Hematopoietic multipotent progenitor cell treated with erythropoietin and hydrocortisone succinate and interleukin-3 and kit ligand, for 4 days (in vitro differentiated cells): ENCODE measurements at regions not wholly inside any gene's neighbourhood (a gene's known extent, or its start where the extent isn't known, plus 50 kb on each side); places are given as distances from the start of the nearest gene placed in this dataset.

ENCODE experiments used
- DNase-seq: peaks from one replicate; pipeline ENCODE4 v3.0.0-alpha.2; 2015

DNA sequence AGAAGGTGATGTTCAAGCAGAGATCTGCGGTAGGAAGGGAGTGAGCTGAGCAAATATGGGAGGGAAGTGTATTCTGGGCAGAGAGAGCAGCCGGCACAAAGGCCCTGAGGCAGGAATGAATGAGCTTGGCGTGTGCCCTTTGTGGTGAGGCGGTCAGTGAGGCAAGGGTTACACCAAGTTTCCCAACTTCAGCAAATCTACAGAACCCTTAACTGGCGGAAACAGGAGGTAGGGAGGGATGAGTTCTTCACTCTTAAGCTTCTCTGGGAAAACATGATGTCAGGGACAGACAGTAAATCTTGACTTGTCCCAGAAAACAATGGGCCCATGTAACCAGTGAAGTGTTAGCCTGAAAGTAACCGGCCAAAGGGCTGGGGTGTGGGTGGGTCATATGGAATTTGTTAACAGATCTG, 97.1 kb upstream of the PTPN1 start:
- DNase-seq: no peak

GRCh38 chr20:50415021-50415515, 95.1 kb upstream of the PTPN1 start:
- no peak for DNase-seq

GRCh38 chr20:50415516-50416268, 94.5 kb upstream of the PTPN1 start:
- no peak for DNase-seq

DNA sequence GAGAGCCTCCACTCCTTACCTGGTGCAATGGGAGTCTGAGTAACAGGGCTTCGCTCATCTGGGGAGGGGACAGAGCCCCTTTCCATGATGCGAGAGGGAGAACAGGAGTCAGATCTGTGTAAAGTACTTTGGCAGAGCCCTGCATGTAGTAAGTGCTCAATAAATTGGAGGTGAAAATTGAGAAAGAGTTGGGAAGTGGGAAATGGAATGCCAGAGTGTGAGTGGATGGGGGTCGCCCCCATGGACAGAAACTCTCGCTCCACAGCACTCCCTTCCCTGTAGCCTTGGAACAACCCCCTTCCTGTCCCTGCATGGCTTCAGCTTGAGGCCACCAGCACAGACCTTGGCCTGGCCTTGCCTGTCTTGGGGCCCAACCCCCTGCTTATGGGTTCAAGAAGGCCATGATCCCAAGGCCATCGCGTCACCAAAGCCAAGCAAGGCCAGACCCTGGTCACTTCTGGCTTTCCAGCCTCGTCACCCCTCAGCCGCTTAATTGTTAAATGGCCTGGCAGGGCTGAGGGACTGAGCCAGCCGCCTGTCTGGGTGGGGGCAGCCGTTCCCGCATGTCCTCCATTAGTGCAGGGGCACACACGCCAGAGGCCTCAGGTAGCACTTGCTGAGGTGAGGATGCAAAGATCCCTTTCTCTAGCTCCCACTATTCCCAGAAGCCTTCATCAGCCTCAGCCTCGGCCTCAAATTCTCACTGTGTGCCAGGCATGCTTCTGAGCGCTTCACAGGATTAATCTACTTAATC, 93.7 kb upstream of the PTPN1 start:
- DNase-seq: no peak

DNA sequence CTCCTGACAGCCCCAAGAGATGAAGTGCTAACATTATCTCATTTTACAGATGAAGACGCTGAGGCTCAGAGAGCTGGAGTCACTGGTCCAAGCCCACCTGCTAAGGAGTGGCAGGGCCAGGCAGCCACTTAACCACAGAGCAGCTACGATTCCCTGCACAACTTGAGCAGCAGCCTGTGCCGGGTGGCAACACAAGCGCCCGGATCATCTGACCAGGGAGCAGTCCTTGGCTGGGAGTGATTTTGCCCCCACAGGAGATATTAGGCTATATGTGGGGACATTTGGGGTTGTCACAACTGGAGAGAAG, 93.2 kb upstream of the PTPN1 start:
- DNase-seq: no peak

DNA sequence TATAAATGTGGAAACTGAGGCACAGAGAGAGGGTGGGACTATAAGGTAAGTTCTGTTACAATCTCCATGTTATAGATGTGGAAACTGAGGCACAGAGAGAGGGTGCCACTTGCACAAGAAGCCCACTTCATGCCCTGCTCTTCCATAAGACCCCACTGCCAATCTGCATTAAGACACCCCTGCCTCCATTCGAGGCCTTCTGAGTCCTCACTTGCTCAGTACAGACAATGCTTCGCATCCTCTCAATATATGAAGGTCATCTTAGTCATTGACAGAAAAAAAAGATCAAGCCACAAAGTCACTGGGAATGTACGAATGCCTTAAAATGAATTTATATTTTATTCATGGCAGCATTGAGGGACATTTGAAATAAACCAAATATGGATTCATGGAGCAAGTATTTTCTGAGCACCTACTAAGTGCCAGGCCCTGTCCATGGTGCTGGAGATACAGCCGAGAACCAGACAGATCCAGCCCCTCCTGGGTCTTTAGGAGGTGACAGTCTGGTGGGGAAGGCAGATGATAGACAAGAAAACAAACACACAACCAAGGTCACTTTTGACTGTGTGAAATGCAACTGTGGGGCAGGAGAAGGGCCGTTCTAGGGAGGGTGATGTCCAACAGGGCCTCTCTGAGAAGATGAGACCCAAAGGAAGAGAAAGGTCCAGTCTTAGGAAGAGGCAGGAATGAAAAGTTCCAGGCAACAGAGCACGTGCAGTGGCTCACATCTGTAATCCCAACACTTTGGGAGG, 92.5 kb upstream of the PTPN1 start:
- no peak for DNase-seq

DNA sequence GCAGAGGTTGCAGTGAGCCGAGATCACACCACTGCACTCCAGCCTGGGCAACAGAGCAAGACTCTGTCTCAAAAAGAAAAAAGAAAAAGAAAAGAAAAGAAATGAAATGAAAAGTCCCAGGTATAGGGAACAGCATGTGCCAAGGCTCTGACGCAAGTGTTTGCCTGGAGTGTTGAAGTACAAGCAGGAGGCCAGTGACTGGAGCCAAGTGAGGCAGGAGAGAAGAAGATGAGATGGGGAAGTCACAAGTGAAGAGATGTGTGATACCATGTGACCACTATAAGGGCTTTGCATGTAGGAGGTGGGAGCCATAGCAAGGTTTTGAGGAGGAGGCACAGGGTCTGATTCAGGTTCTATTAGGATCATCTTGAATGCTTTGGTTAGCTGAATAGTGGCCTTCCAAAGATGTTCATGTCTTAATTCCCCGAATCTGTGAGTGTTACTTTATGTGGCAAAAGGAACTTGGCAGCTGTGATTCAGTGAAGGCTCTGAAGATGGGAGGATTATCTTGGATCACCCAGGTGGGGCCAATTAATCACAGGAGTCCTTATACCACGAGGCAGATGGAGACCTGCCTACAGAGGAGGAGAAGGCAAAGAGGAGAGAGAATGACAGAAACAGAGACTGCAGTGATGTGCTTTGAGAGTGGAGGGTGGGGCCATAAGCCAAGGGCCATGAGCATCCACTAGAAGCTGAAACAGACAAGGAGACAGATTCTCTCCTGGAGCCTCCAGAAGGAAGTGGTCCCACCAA, 91.1 kb upstream of the PTPN1 start:
- DNase-seq: no peak

DNA sequence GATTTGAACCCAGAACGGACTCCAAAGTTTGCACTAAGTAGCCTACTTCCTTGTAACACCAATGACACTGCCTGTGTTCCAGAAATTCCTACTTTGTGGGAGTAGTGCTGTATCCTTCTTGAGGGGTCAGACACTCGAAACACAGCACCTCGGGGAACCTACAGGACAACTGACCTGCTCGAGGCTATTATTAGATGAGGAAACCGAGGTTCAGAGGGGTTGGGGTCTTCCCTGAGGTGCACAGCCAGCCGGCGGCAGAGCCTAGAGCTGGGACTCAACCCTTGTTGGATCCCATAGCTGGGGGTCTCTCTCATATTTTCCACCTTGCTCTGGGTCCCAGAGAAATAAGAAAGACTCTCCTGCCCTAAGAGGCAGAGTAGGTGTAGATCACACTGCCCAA, 89.8 kb upstream of the PTPN1 start:
- no peak for DNase-seq

DNA sequence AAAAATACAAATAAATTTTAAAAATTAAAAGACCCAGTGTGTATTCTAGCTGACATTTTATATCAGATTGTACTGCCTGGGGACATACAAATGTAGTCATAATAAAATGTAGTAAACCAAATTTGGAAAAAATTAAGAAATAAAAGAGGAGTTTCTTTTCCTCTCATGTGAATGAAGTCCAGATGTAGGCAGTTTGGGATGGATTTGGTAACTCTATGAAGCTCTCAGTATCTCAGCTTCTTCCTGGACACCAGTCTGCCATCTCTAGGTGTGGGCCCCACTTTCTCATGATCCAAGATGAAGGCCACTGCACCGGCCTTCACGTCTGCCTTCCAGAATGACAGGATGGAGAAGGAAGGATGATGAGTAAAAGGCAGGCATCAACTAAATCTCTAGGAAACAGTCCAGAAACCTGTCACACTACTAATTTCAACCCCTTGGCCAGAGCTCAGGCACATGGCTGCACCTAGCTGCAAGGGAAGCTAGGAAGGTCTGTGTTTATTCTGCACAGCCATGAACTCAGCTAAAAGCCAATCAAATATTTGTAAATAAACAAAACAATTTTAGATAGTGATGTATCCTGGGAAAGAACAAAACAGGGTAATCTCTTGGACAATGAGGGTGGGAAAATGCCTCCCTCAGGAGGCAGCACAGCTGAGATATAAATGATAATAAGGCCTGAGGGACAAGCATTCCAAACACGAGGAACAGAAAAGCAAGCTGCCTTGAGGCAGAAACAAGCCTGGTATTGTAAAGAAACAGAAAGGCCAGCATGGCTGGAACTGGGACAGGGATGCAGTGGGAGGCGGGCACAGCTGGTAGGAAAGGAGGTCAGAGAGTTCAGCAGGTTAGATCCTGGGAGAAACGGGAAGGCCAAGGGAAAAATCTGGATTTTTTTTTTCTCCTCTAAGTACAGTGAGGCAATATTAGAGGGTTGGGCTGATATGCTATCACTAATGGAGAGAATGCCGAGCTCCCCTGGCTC, 88.5 kb upstream of the PTPN1 start:
- no peak for DNase-seq

DNA sequence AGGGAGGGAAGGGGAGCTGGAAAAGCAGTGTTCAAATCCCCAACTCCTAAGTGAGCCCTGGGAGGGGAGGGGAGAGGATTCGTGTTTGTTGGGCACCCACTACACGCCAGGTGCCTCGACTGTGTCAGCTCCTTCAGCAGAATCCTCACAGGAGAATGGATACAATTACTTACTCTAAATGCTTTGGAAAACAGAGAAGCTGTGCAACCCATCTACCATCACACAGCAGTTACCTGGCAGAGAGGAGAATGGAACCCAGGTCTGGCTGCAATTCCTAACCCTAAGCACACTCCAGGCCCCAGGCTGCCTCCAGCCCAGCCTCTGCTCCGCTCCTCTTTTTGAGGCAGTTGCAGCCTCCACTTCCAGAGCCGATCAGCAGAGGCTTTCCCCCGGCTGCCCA, 86.4 kb upstream of the PTPN1 start:
- DNase-seq: no peak

- peak; percentile 34 for DNase-seq
These were observed 85.1 kb upstream of the PTPN1 start for GRCh38 chr20:50425076-50425475.

- DNase-seq: no peak
These were observed 83.1 kb upstream of the PTPN1 start for GRCh38 chr20:50426866-50427718.

DNA sequence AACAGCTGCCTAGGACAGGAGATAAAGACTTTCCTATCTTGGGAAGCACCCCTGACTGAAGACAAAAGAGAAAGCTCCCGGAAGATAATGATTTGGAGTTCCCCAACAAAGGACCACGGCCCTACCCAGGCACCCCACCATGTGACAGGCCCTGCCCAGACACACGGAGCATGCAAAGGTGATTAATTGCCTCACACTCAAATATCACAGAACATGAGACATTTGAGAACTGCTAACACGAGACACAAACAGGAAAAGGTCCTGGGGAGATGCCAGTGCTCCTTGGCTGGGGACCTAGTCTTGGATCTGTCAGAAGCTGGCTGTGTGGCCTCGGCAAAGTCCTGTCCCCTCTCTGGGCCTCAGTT, 82.5 kb upstream of the PTPN1 start:
- DNase-seq: no peak

DNA sequence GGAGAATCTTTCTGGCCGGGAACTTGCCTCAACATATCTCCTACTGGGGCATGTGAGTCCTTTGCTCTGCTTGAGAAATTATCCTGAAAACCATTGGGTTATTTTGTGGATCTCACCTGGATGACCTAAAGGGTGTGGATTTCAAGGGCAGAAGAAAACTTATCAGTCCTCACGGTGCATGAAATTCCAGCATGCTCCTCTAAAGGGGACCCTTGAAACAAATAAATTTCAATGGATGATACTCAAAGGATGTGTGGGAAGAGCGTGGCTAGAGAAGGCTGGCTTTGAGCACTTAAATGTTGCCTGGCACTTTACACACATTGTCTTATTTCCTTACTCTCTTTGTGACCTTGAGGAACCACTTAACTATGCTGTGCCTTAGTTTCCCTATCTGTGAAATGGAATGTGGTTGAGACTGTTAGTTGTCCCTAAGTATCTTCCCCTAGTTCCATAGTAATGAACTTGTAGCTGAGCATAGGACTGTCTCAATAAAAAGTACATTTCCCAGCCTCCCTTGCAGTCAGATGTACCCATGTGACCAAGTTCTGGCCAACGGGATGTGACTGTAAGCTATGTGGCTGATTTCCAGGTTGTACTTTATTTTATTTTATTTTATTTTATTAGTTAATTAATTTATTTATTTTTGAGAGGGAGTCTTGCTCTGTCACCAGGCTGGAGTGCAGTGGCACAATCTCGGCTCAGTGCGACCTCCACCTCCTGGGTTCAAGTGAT, 81.9 kb upstream of the PTPN1 start:
- no peak for DNase-seq

- no peak for DNase-seq
These were observed 80.8 kb upstream of the PTPN1 start for GRCh38 chr20:50429412-50429811.

DNA sequence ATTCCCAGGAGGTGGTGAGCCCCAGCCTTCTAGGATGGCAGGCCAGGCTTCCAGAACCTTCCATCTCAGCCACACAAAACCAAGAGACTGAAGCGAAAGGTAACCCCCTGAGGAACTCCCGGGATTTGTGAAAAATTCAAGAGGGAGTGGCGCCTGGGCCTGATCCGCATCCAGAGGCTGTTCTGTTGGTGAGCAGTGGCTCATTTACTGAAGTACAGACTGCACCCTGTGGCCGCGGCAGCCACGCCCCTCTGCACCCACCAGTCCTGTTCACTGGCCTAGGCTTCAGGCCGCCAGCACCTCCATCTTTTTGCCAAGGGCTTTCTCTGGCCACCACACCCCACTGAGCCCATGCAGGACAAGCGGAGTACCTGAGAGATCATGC, 79.1 kb upstream of the PTPN1 start:
- DNase-seq: no peak

DNA sequence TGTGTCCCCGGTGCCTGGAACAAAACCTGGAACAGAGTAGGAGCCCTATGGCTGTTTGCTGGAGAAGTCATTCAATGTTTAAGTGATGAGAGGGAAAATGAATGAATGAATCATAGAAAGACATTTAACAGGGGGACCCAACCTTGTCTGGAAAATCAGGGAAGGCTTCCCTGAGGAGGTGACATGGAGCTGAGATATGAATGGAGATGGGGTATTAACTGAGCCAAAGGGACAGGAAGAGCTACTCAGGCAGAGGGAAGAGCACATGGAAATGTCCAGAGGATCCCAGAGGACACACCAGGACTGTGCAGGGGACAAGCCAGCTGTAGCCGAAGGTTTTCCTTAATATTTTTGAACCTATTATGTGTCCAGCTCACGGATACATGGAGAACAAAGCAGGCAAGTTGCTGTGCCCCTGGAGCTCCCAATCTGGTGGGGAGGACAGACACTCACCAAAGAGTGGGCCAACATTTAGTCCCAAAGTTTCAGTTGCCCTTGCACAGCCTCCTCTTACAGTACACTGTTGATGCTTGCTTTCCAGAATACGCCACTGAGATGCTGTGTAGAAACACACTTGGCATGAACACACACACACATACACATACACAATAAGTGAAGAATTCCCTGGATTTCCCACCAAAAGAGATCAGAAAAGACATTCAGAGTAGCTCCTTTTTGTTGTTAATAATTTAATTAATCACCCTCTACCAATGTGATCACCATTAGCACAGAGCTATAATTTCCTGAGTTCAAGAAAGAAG, 77.0 kb upstream of the PTPN1 start:
- no peak for DNase-seq

DNA sequence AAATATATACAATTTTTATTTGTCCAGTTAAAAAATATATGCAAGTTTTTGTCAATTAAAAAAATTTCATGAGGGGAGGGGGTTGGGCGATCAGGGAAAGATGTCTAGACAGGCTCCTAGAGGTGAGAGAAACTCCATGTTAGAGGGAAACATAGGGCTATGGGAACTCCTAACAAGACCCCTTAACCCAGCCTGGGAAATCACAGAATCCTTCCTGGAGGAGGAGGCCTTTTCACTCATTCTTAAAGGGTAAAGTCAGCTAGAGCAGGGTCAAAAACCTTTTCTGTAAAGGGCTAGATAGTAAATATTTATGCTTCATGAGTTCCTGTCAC, 75.9 kb upstream of the PTPN1 start:
- DNase-seq: no peak

DNA sequence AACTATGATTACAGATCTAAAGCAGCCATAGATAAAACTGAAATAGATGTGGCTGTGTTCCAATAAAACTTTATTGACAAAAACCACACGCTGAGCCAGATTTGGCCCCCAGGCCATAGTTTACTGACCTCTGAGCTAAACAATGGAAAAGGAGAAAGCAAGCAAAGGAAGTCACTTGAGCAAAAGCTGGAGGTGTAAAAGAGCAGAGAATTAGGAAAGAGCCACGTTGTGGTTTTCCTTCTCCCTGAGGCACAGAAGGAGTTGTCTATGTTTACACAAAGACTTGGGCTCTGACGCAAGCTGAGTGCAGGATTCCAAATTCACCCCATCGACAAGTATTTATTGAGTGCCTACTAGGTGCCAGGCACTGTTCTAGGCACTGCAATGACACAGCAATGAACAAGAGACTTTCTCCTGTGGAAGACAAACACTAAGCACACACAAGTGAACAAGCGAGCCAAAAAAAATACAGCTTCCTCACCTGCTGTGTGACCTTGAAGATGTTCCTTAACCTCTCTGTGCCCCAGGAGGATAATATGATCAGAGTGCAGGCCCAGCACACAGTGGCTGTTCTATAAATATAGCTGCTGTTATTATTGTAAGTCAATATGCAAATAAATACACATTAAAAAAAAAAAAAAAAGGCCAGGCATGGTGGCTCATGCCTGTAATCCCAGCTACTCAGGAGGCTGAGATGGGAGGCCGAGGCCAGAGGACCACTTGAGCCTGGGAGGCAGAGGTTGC, 75.4 kb upstream of the PTPN1 start:
- peak; percentile 10 for DNase-seq
